BE2C (cell line): ENCODE measurements at regions not wholly inside any gene's neighbourhood (a gene's known extent, or its start where the extent isn't known, plus 50 kb on each side); places are given as distances from the start of the nearest gene placed in this dataset.

Experiments
- DNase-seq: peaks from one replicate; pipeline ENCODE4 v3.0.0-alpha.2; 2020
- H3K27me3 ChIP-seq: fragments of 250-450 bp; sonication (Bioruptor Pico); 2 replicates; pipeline ENCODE4 v1.5.1; 2020; ENCODE audit warnings: mild to moderate bottlenecking
- H3K36me3 ChIP-seq: fragments of 250-450 bp; sonication (Bioruptor Pico); 2 replicates; pipeline ENCODE4 v1.5.1; 2020; ENCODE audit warnings: mild to moderate bottlenecking
- H3K4me1 ChIP-seq: fragments of 250-450 bp; sonication (Bioruptor Pico); 2 replicates; pipeline ENCODE4 v1.5.1; 2020
- H3K4me3 ChIP-seq: 2 replicates; pipeline ENCODE4 v1.5.1; 2011; ENCODE audit warnings: low read depth, low read length
- H3K9me3 ChIP-seq: fragments of 250-450 bp; sonication (Bioruptor Pico); 2 replicates; pipeline ENCODE4 v1.5.1; 2020
- TF ChIP-seq, protein P1 (sequence below): IDR thresholded peaks from 2 replicates; pipeline ENCODE4 v1.5.1; 2012; ENCODE audit warnings: mild to moderate bottlenecking, low read depth, low read length

- H3K36me3 ChIP-seq = no peaks in the 10 kb centered on the region
- no peak for DNase-seq
- H3K27me3 ChIP-seq = no peaks in the 10 kb centered on the region
- H3K4me3 ChIP-seq = no peak overlapping the region
- no peaks in the 10 kb centered on the region for H3K9me3 ChIP-seq
- H3K4me1 ChIP-seq = no peaks in the 10 kb centered on the region; the same call in none of the 2 replicates
- TF ChIP-seq, protein P1, sequence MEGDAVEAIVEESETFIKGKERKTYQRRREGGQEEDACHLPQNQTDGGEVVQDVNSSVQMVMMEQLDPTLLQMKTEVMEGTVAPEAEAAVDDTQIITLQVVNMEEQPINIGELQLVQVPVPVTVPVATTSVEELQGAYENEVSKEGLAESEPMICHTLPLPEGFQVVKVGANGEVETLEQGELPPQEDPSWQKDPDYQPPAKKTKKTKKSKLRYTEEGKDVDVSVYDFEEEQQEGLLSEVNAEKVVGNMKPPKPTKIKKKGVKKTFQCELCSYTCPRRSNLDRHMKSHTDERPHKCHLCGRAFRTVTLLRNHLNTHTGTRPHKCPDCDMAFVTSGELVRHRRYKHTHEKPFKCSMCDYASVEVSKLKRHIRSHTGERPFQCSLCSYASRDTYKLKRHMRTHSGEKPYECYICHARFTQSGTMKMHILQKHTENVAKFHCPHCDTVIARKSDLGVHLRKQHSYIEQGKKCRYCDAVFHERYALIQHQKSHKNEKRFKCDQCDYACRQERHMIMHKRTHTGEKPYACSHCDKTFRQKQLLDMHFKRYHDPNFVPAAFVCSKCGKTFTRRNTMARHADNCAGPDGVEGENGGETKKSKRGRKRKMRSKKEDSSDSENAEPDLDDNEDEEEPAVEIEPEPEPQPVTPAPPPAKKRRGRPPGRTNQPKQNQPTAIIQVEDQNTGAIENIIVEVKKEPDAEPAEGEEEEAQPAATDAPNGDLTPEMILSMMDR = no peak
These were observed 53.4 kb upstream of the SESN3 start for GRCh38 chr11:95284057-95285052.

DNA sequence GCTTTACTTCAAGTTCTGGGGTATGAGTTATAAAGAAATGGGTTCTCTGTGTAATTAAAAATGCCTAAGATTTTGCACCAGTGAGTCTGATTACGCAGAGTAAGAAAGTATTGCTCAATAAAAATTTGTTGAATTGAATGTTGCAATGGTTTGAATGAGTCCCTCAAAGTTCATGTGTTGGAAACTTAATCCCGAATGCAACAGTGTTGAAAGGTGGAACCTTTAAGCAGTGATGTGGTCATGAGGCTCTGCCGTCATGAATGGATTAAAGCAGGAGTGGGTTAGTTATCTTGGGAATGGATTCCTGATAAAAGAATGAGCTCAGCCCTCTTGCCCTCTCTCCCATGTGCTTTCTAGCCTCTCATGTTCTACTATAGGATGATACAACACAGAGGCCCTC lies 52.6 kb upstream of the SESN3 start:
- H3K4me3 ChIP-seq = no peak overlapping the region
- H3K4me1 ChIP-seq = no peaks in the 10 kb centered on the region; the same call in none of the 2 replicates
- TF ChIP-seq, protein P1 = no peak
- no peaks in the 10 kb centered on the region for H3K36me3 ChIP-seq
- DNase-seq = no peak
- no peaks in the 10 kb centered on the region for H3K27me3 ChIP-seq
- no peaks in the 10 kb centered on the region for H3K9me3 ChIP-seq

- H3K4me3 ChIP-seq = no peak overlapping the region
- no peaks in the 10 kb centered on the region for H3K27me3 ChIP-seq
- TF ChIP-seq, protein P1 = no peak
- no peak for DNase-seq
- H3K4me1 ChIP-seq = no peaks in the 10 kb centered on the region; the same call in none of the 2 replicates
- no peaks in the 10 kb centered on the region for H3K9me3 ChIP-seq
- no peaks in the 10 kb centered on the region for H3K36me3 ChIP-seq
These were observed 52.1 kb upstream of the SESN3 start for GRCh38 chr11:95283146-95283545.

GRCh38 chr11:95282291-95282751 lies 51.3 kb upstream of the SESN3 start:
- TF ChIP-seq, protein P1 = no peak

More at GRCh38 chr11:95282291-95282751, 51.3 kb upstream of the SESN3 start:
- Histone ChIP-seq H3K9me3 (no peaks in the 10 kb centered on the region), H3K4me1 (no peaks in the 10 kb centered on the region; the same call in none of the 2 replicates), H3K36me3 (no peaks in the 10 kb centered on the region), H3K4me3 (no peak overlapping the region), H3K27me3 (no peaks in the 10 kb centered on the region)
- no peak for DNase-seq
